Gastrocnemius medialis (tissue), 4 donors: ENCODE measurements at regions not wholly inside any gene's neighbourhood (a gene's known extent, or its start where the extent isn't known, plus 50 kb on each side); places are given as distances from the start of the nearest gene placed in this dataset.

Experiments
- POLR2A ChIP-seq, 2 donors: fragments of 450-650 bp; IDR thresholded peaks; one replicate each; pipeline ENCODE4 v1.6.1; 2017; ENCODE audit warnings: antibody characterized with exemption in 2 of 2, mild to moderate bottlenecking in 2 of 2, moderate library complexity in 2 of 2
- TF ChIP-seq, protein P1 (sequence below), 5 experiments: fragments of 450-650 bp in 3 of 5; fragments of 200-600 bp in 2 of 5; sonication (generic) in 2 of 5; IDR thresholded peaks in 4 of 5; conservative IDR thresholded peaks in 1 of 5; 1 replicate in 4 of 5; 2 replicates in 1 of 5; pipeline ENCODE4 v1.5.1; 2016 to 2019; ENCODE audit warnings: antibody characterized with exemption in 5 of 5, mild to moderate bottlenecking in 3 of 5, moderate library complexity in 3 of 5

DNA sequence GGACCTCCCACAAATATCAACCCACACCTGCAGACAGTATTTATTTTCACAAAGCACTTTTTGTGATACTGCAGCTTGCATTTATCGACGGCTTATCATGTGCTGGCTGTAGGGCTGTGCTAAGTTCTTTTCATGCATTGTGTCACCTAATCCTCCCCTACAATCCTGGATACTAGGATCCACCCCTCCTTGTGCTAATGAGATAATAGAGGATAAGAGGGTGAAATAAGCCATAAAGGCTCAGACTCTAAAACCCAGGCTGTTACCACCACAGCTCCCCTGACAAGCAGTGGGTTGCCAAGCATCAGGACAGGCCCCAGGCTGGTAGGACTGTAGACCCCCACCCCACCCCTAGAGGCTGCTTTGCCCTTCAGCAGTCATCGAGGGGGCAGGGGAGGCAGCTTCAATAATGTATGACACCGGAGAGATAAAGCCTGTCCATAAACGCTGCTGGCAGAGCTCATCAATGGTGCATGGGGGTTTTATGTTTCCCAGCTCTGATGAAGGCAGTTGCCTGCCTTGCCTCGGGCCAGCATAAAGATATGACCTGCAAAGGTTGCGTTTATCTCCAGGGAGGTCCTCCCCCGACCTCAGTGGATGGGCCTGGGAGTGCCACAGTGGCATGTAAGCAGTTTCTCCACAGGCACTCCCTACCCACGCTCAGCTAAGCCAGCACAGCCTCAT is 73.9 kb upstream of the C16orf82 start:
- TF ChIP-seq, protein P1, sequence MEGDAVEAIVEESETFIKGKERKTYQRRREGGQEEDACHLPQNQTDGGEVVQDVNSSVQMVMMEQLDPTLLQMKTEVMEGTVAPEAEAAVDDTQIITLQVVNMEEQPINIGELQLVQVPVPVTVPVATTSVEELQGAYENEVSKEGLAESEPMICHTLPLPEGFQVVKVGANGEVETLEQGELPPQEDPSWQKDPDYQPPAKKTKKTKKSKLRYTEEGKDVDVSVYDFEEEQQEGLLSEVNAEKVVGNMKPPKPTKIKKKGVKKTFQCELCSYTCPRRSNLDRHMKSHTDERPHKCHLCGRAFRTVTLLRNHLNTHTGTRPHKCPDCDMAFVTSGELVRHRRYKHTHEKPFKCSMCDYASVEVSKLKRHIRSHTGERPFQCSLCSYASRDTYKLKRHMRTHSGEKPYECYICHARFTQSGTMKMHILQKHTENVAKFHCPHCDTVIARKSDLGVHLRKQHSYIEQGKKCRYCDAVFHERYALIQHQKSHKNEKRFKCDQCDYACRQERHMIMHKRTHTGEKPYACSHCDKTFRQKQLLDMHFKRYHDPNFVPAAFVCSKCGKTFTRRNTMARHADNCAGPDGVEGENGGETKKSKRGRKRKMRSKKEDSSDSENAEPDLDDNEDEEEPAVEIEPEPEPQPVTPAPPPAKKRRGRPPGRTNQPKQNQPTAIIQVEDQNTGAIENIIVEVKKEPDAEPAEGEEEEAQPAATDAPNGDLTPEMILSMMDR (IDR thresholded peaks at IDR 0.05 in 4 of 5, conservative IDR thresholded peaks at IDR 0.05 in 1 of 5), result no peak
- TF ChIP-seq POLR2A (IDR thresholded peaks at IDR 0.05), result no peak
